Colonic mucosa (tissue), 4 donors: ENCODE measurements at regions not wholly inside any gene's neighbourhood (a gene's known extent, or its start where the extent isn't known, plus 50 kb on each side); places are given as distances from the start of the nearest gene placed in this dataset.

ENCODE experiments used
- DNase-seq: peaks from one replicate; pipeline ENCODE4 v3.0.0-alpha.2; 2020
- H3K27ac ChIP-seq: fragments of 200-600 bp; one replicate; pipeline ENCODE4 v1.8.0; 2021
- H3K27me3 ChIP-seq: fragments of 200-600 bp; one replicate; pipeline ENCODE4 v1.8.0; 2021
- H3K36me3 ChIP-seq: fragments of 200-600 bp; one replicate; pipeline ENCODE4 v1.8.0; 2021
- H3K4me1 ChIP-seq: fragments of 200-600 bp; one replicate; pipeline ENCODE4 v1.8.0; 2021; ENCODE audit warnings: mild to moderate bottlenecking
- H3K4me3 ChIP-seq: fragments of 200-600 bp; one replicate; pipeline ENCODE4 v1.8.0; 2021
- H3K9ac ChIP-seq, 2 donors: one replicate each; pipeline ENCODE4 v1.7.0; 2013; ENCODE audit warnings: control low read depth in 2 of 2, low read depth in 2 of 2, low read length in 2 of 2
- H3K9me3 ChIP-seq: fragments of 200-600 bp; one replicate; pipeline ENCODE4 v1.8.0; 2021
- intact Hi-C: fragments of 100-400 bp; cut with DNase I; formaldehyde crosslinking; loops from one replicate; pipeline ENCODE4 v1.14.1; 2022
- TF ChIP-seq, protein P1 (sequence below): fragments of 200-600 bp; IDR thresholded peaks from one replicate; pipeline ENCODE4 v1.8.0; 2022; ENCODE audit warnings: antibody characterized with exemption, mild to moderate bottlenecking
- donor health status: healthy.
- donor health status: DM: no; HTN: no; CAD: no.
- donor health status: DM: no; HTN: no; CAD: no.

DNA sequence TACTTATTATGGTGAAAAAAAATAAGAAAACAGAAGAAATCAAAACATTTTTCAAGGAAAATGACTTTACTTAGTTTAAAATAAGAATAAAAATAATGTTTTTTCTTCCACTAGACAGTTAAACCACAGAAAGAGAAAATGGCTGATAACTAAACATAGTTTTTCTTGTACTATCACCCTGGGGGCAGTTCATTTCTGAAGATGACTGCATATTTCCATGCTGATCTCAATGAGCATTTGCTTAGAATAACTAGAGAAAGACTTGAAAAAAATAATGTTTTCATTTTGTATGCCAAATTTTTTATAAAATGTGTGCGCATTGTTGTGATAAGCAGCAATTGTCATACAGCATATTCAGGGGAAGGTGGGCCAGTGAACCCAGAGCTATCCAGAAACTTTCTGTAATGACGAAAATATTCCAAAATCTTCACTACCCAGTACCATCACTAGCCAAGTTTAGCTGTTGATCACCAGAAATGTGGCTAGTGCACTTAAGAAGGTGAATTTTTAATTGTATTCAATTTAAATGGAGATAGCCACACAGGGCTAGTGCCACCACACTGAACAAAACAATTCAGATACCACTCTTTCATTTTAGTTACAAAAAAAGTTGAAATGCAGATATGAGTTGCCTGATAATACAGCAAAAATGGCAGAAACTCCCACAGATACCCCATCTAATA, 513.4 kb upstream of the NETO1 start:
- no peak overlapping the region for H3K27ac ChIP-seq
- no peaks in the 10 kb centered on the region for H3K9me3 ChIP-seq
- intact Hi-C loops = no loop called here
- H3K9ac ChIP-seq = no peak overlapping the region
- DNase-seq = no peak
- H3K4me1 ChIP-seq = no peaks in the 10 kb centered on the region
- TF ChIP-seq, protein P1, sequence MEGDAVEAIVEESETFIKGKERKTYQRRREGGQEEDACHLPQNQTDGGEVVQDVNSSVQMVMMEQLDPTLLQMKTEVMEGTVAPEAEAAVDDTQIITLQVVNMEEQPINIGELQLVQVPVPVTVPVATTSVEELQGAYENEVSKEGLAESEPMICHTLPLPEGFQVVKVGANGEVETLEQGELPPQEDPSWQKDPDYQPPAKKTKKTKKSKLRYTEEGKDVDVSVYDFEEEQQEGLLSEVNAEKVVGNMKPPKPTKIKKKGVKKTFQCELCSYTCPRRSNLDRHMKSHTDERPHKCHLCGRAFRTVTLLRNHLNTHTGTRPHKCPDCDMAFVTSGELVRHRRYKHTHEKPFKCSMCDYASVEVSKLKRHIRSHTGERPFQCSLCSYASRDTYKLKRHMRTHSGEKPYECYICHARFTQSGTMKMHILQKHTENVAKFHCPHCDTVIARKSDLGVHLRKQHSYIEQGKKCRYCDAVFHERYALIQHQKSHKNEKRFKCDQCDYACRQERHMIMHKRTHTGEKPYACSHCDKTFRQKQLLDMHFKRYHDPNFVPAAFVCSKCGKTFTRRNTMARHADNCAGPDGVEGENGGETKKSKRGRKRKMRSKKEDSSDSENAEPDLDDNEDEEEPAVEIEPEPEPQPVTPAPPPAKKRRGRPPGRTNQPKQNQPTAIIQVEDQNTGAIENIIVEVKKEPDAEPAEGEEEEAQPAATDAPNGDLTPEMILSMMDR = no peak
- H3K4me3 ChIP-seq = no peak overlapping the region
- no peaks in the 10 kb centered on the region for H3K27me3 ChIP-seq
- no peaks in the 10 kb centered on the region for H3K36me3 ChIP-seq

DNA sequence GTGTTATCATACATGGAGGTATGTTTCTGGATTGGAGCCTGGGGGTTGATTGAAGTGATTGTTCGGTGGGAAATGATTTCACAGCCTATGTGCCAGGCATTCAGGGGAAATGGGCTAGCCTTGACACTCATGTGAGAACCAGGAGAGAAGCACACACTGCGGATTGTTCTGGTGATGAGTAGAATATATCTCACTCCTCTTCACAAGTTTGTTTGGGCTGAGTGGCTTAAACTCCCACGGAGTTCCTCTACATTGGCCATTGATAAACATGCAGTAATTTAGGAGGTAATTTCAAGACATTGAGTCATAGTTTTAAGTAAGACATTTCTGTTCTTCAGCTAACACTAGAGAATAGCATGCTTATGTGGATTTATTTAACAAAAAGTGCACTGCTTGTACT, 498.9 kb upstream of the NETO1 start:
- intact Hi-C loops = no loop called here
- H3K4me1 ChIP-seq = no peaks in the 10 kb centered on the region
- no peak overlapping the region for H3K27ac ChIP-seq
- H3K36me3 ChIP-seq = no peaks in the 10 kb centered on the region
- H3K27me3 ChIP-seq = no peaks in the 10 kb centered on the region
- no peak overlapping the region for H3K4me3 ChIP-seq
- no peak overlapping the region for H3K9ac ChIP-seq
- no peak for DNase-seq
- TF ChIP-seq, protein P1 = no peak
- no peaks in the 10 kb centered on the region for H3K9me3 ChIP-seq

DNA sequence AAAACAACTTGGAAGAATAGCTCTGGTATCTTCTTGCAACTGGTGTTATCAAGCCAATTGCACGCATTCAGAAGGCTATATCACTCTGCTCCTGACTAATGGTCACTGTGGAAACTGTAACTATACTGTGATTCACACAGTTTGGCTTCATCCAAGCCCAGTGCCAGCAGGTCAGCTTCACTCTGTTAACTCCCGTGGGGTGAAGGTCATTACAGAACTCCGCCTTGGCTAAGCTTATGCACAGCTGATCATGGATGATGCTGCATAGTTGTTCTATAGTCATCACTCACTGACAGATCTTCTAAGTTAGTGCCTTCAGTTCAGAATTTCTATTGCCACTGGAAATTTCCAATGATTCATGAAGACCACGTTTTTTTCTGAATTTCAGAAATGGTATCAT, 497.2 kb upstream of the NETO1 start:
- TF ChIP-seq, protein P1 = no peak
- H3K4me1 ChIP-seq = no peaks in the 10 kb centered on the region
- intact Hi-C loops = no loop called here
- no peak for DNase-seq
- H3K9me3 ChIP-seq = no peaks in the 10 kb centered on the region
- no peaks in the 10 kb centered on the region for H3K36me3 ChIP-seq
- H3K27ac ChIP-seq = no peak overlapping the region
- no peak overlapping the region for H3K4me3 ChIP-seq
- no peaks in the 10 kb centered on the region for H3K27me3 ChIP-seq
- H3K9ac ChIP-seq = no peak overlapping the region

DNA sequence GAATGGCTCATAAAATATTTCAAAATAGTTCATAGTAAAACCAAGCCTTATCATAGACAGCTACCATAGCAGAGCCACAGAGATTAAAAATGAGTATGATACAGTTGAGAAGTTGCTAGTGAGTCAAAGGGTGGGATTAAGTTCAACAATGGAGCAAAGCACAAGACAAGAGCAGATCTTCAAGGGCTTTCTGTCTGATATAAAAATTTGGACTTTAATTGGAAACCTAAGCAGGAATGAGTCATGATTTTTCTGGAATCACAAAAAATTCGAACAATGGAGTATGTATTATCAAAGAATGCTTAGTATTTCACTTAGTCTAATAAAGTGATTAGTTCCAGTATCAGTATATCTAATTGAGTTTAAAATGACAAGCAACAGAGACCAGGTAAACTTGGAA, 487.3 kb upstream of the NETO1 start:
- no peaks in the 10 kb centered on the region for H3K36me3 ChIP-seq
- DNase-seq = no peak
- no peaks in the 10 kb centered on the region for H3K9me3 ChIP-seq
- H3K4me1 ChIP-seq = no peaks in the 10 kb centered on the region
- no peak overlapping the region for H3K27ac ChIP-seq
- TF ChIP-seq, protein P1 = no peak
- no peak overlapping the region for H3K4me3 ChIP-seq
- H3K9ac ChIP-seq = no peak overlapping the region
- intact Hi-C loops = no loop called here
- H3K27me3 ChIP-seq = no peaks in the 10 kb centered on the region

DNA sequence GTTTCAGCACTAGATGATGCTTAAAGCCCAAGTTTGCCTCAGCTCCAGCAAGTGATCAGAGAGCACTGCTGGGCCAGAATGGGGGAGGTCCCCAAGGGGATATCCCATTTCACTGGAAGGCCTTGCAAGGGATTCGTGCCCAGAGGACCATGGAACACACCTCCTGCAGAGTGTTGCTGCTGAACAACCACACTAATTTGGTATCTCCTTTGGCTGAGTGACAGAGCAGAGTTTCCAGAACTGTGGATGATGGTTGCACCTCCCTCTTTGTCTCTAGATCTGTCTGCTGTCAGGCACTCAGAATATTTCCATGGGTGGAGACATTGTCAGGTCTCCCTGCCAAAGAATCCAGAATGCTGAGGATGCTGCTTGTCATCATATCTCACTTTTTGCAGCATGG, 484.8 kb upstream of the NETO1 start:
- H3K36me3 ChIP-seq = no peaks in the 10 kb centered on the region
- H3K27ac ChIP-seq = no peak overlapping the region
- H3K4me1 ChIP-seq = no peaks in the 10 kb centered on the region
- H3K9ac ChIP-seq = no peak overlapping the region
- H3K27me3 ChIP-seq = no peaks in the 10 kb centered on the region
- no peaks in the 10 kb centered on the region for H3K9me3 ChIP-seq
- intact Hi-C loops = no loop called here
- H3K4me3 ChIP-seq = no peak overlapping the region
- DNase-seq = no peak
- TF ChIP-seq, protein P1 = no peak
